Stimulated activated CD4-positive, alpha-beta T cell treated with anti-CD3 and anti-CD28 coated beads, Interleukin-2, amount 100 ng/mL, for 24 hours (primary cell): ENCODE measurements at regions not wholly inside any gene's neighbourhood (a gene's known extent, or its start where the extent isn't known, plus 50 kb on each side); places are given as distances from the start of the nearest gene placed in this dataset.

Experiments
- DNase-seq, 2 donors: peaks; one replicate each; pipeline ENCODE4 v3.0.0-alpha.2; 2020

- DNase-seq: no peak
Measured at GRCh38 chr10:78976825-78977755, 91.7 kb upstream of the ZMIZ1 start.

DNA sequence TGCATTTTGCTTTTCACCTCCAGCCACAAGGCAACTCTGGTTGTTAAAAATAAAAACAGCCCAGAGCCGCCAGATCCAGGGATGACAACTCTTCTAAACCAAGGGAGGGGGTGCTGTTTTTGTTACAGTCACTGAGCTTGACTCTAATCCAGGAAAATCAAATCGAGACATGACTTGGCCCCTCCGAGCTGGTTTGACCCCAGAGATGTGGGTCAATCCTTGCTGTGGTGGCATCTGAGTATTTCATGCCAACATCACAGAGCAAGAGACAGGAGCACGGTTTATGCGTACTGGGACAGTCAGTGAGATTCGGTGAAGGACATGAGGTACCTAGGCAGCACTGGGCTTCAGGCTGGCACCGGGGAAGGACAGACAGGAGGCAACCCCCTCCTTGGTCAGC, 88.8 kb upstream of the ZMIZ1 start:
- DNase-seq: no peak

GRCh38 chr10:78980354-78980753, 88.4 kb upstream of the ZMIZ1 start:
- DNase-seq: no peak

DNA sequence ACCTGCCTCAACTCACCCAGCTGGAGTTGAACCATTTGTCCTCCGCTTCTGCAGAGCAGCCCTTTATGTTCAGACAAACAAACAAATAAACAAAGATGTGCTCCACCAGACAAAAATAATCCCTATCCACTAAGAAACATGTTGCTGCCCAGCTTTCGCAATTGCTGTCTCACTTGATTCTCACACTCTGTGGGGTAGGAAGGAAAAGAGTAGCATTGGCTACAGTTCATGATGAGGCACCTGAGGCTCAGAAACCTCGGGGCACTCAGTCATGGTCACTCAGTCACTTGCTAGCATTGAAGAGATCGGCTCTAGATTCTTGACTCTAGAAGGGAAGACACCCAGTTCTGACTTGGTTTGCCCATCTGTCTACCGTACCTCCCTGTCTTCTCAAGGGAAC, 88.0 kb upstream of the ZMIZ1 start:
- DNase-seq: no peak

- DNase-seq: no peak
Measured at GRCh38 chr10:78981257-78981969, 87.4 kb upstream of the ZMIZ1 start.

DNA sequence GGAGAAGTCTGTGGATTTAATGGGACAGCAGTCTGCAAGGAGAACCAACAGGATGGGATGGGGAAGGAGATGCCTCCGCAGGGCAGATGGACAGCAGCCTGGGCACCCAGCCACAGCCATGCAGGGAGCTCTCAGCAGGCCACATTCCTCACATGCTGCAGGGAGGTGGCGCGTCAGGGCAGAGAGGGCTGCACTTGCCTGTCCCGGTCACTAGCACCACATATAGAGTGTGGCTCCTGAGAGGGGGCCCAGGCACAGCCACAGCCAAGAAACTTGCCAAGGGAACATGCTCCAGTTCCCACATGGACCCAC, 86.8 kb upstream of the ZMIZ1 start:
- no peak for DNase-seq

GRCh38 chr10:78982726-78983125, 86.0 kb upstream of the ZMIZ1 start:
- no peak for DNase-seq

DNA sequence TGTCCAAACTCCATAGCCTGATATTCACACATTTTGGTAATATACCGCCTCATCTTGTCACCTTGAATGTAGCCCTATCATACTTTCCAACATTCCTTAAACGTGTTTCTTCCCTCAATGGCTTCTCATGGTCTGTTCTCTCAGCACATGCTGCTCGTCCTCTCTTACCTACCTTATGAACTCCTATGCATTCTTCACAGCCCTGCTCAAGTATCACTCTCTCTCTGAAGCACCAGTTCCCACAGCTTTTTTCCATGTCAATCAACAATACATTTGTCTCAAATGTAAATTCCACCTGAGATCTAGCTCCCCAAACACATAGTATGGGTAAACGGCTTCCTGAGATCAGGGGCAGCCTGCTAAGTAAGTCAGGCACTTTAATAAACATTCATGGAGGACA, 85.2 kb upstream of the ZMIZ1 start:
- no peak for DNase-seq

DNA sequence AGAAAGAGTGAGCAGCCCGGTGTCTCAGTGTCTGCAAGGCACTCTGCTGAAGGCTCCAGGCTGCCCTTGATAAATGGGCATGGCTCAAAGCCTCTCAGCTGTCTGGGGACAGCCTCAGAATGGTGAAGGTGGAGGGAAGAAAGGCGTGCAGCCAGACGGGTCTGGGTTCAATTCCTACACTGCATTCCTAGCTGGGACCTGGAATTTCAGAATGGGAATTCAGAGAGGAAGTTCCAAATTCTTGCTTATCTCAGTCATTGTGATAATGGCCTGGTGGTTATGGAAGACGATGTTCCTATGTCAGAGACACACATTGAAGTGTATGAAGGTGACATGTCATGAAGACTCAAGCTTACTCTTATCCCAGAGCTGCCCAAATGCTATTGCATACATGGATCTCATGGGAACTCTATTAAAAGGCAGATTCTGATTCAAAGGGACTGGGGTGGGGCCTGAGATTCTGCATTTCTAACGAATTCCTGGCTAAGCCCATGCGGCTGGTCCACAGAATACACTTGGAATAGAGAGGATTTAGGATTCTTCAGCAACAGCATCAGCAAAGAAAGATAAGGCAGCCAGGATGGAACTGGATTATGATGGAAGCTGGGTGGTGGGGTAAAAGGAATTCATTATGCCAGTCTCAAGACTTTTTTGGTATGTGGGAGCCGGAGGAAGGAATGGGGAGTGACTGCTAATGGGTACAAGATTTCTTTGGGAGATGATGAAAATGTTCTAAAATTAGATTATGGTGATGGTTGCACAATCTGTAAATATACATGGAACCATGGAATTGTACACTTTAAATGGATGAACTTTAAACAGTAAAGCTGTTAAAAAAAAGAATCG, 82.6 kb upstream of the ZMIZ1 start:
- no peak for DNase-seq

DNA sequence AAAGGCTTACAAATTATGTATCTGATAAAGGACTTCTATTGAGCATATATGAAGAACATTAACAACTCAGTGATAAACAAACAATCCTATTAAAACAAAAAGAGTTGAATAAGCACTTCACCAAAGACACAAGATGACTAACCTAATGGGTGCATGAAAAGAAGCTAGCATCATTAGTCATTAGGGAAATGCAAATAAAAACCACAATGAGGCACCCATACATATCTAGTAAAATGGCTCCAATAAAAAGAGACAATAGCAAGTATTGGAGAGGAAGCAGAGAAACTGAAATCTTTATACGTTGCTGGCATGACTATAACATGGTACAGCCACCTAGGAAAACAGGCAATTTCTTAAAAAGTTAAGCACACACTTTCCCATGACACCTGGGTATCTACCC, 77.6 kb upstream of the ZMIZ1 start:
- DNase-seq: no peak

DNA sequence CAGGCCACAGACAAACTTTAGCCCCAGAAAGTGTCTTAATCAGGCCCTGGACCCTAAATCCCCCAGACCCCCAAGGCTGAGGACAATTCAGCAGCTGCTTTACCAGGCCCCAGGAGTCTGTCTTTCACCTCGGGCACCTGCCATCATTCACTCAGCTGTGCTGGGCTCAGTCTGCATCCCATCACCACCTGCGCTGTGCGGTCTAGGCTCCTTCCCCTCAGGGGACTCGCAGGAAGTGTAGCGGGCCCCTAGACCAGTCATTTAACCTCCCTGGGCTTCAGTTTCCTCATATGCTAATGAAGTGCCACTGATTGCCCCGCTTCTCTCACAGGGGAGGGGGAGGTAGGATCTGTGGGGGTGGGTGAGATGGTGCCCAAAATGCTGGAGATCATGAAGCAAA, 76.4 kb upstream of the ZMIZ1 start:
- DNase-seq: no peak

DNA sequence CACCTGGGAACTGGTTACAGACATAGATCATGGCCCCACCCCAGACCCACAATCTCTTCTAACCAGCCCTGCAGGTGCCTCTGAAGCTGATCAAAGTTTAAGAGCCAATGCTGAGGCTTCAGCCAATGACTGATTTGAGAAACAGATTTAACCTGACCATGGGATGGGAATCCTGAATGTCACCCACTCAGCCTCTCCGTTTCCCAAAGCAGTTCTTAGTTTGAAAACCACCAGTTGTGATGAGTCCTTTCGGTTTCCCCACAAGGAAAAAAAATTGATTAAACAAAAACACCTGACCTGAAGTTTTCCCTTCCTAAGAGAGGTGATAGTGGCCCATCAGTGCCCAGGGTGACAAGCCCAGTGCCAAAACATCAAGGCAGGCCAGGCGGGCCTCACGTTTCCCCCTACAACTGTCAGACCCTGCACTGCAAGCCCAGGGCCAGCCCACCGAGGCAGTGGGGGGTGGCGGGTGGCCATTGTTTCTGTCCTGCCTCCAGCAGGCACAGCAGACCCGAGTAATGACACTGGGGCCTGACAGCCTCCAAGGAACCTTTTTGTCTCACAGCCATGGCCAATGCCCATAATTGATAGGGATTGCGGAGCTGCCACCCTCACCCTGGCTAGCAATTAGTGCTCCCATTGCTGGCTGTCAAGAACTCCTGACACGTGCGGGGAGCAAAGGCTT, 75.4 kb upstream of the ZMIZ1 start:
- no peak for DNase-seq

- no peak for DNase-seq
Measured at GRCh38 chr10:78995987-78996791, 72.6 kb upstream of the ZMIZ1 start.

DNA sequence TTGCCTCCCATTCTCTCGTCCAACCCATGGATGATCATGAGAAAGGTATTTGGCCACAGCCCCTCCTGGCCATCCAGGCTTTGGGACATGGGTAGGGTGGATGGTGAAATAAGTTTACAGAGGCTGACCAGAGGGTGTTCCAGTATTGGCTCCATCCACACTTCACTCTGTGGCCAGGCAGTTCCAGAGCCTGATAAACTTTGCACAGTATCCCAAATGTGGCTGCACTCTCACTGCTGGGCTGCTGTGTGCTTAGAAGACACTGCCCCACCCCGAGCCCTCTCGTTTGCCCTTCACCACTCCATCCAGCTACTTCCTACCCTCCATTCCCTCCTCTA, 72.0 kb upstream of the ZMIZ1 start:
- DNase-seq: no peak

DNA sequence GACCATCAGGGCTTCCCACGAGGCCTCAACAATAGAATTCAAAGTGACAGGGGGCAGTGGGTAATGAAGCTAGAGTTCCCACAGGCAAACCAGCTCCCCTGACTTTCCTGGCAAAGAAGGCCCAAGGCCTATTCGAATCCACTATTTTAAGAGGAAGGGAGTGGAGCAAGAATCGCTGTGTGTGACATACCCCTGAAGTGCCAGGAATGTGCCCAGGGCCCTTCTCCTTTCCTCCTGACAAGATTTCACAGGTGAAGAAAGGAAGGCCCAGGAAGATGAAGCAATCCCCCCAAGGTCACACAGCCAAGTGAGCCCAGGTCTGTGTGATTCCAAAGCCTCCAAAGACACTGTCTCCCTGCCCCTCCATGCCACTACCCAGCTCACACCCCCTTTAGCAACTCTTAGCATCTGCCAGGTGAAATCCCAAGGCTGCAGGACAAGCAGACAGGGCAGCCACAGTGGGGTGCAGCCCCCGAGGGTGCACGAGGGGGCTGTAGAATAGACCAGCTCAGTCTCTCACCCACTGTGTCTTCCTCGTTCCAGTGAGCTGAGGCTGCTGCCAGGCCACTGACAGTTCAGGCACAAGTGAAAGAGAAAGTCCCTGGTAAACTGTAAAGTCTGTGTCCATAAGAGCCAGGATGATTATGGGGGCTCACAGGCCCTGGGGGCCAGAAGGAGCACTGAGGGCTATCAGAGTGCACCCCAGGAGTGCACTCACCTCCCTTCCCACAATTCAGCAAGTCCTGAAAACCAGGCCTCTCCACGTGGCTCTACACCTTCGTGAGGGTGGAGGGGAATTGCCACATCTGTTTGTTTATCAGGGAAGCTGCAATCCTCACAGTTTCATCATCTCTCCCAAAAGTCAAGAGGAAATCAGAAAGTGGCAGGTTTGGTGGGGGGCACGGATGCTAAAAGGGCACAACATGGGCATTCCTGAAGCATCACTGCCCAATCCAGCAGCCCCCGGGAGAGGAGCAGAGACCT, 70.8 kb upstream of the ZMIZ1 start:
- DNase-seq: no peak

DNA sequence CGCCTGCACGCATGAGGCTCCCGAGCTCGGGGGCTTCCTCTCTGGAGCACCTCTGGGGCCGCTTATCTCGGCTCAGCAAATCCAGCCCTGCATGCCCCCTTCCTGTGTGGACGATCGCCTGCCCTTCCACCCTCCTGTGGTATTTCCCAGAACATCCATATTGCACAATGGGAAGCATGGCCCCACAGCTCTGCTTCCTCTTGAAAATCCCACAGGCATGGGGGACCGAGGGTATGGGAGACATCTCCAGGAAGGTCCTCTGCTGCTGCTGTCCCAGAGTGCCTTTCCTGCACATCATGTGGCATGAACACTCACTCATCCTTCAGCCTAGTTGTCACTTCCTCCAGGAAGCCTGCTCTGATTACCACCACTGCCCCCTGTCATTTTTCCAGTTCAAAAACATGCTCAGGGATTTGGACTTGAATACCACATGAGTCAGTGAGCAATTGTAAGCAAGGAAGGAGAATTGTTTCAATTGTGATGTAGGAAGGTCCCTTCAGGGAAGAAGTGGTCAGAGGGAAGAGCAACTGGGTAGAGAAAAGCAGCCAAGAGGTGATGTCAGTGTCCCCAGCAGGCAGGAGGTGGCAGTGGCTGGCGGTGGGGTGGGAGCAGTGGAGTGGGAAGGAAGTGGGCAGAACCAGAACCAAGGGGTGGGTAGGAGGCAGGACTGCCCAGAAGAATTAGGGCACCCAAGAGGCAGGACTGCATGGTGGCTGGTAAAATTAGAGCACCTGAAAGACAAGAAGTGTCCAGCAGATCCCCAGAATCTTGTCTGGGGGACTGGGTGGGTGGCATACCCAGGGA, 67.5 kb upstream of the ZMIZ1 start:
- DNase-seq: no peak

GRCh38 chr10:79002336-79002735, 66.4 kb upstream of the ZMIZ1 start:
- no peak for DNase-seq

DNA sequence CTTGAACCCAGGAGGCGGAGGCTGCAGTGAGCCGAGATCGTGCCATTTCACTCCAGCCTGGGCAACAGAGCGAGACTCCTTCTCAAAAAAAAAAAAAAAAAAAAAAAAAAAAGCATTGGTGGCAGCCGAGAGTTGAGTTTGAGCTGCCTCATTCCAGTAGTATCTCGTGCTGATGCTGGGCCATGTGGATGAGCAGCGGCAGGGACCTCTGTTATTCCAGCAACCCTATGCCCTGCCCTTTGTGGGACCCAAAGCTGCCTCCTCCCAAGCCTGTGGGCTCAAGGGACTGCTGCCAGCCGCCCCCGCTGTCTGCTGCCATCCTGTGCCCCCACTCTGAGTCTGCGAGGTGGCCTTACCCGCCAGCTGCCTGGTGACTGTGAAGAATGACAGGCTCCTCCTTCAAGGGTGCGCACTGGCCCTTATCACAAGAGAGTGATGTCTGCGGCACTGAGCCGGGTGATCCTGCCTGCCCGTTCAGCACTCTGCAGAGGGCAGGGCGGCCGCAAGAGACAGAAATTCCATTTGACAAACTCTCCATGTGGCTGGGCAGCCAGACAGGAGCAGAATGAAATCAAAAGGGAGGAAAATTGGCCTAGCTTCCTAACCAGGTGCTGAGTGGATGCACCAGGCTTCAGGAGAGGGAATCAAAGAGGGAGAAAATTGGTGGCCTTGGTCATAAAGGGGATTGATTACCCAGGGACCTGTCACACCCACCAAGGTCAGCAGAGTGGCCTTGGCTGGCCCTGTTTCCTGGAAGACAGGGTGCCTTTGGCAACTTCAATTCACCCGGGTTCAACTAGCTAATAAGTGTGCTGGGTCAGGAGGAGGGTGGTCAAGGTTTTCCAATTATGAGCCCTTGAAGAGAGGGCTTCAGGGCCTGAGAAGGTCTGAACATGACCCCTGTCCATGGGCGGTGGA, 65.3 kb upstream of the ZMIZ1 start:
- no peak for DNase-seq

GRCh38 chr10:79004311-79004710, 64.5 kb upstream of the ZMIZ1 start:
- no peak for DNase-seq
